ENCODE measurements at regions not wholly inside any gene's neighbourhood (a gene's known extent, or its start where the extent isn't known, plus 50 kb on each side); places are given as distances from the start of the nearest gene placed in this dataset.
A peak's percentile ranks its signal among the peaks of the same experiment; 100 is the strongest.

DNA sequence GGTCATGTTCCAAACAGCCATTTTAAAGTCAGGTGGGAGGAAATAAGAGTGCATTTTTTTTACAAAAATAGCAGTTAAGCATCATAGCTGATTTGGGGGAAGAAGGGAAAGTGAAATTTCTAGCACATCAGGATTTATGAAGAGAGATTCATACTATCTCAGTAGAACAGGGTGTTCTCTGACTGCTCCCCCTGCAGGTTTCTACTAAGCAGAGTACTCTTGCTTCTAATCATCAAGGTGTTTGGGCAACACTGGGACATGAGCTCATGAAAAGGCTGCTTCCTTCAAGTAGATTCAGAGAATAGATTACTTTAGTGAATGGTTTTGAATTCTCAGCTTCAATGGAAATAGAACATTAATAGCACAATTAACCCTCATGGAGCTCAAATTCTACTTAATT is 591.4 kb upstream of the PCDH10 start:
- H3K27ac ChIP-seq (ENCODE audit: low read depth in 1 of 2, low read length in 1 of 2) = no peak overlapping the region
- no peaks in the 10 kb centered on the region for H3K9me3 ChIP-seq (ENCODE audit: control insufficient read depth in 4 of 4, insufficient read depth in 3 of 4, low read length in 3 of 4)
- DNase-seq = no peak
- ATAC-seq (ENCODE audit: insufficient read depth, low FRiP score) = no peak
- no peaks in the 10 kb centered on the region for H3K4me1 ChIP-seq (ENCODE audit: control insufficient read depth in 5 of 5, insufficient read depth in 5 of 5, low read length in 5 of 5)
- no peaks in the 10 kb centered on the region for H3K36me3 ChIP-seq (ENCODE audit: control insufficient read depth in 4 of 4, insufficient read depth in 4 of 4, low read length in 4 of 4)
- TF ChIP-seq, protein P1, sequence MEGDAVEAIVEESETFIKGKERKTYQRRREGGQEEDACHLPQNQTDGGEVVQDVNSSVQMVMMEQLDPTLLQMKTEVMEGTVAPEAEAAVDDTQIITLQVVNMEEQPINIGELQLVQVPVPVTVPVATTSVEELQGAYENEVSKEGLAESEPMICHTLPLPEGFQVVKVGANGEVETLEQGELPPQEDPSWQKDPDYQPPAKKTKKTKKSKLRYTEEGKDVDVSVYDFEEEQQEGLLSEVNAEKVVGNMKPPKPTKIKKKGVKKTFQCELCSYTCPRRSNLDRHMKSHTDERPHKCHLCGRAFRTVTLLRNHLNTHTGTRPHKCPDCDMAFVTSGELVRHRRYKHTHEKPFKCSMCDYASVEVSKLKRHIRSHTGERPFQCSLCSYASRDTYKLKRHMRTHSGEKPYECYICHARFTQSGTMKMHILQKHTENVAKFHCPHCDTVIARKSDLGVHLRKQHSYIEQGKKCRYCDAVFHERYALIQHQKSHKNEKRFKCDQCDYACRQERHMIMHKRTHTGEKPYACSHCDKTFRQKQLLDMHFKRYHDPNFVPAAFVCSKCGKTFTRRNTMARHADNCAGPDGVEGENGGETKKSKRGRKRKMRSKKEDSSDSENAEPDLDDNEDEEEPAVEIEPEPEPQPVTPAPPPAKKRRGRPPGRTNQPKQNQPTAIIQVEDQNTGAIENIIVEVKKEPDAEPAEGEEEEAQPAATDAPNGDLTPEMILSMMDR (IDR thresholded peaks at IDR 0.05; ENCODE audit: control extremely low read depth, extremely low read depth) = no peak
- no peak overlapping the region for H3K9ac ChIP-seq (ENCODE audit: insufficient read depth in 1 of 2, low read length in 2 of 2)
- H3K27me3 ChIP-seq (ENCODE audit: control insufficient read depth in 3 of 3, insufficient read depth in 3 of 3, low read length in 2 of 3) = no peaks in the 10 kb centered on the region
- no peak overlapping the region for H3K4me3 ChIP-seq

GRCh38 chr4:132564920-132565319 is 584.2 kb upstream of the PCDH10 start:
- DNase-seq (peak in 1 of 3 donors; percentile 16), ATAC-seq (ENCODE audit: insufficient read depth, low FRiP score) (no peak)

GRCh38 chr4:132565542-132565941 is 583.6 kb upstream of the PCDH10 start:
- peaks cover 0 to 2% (median 0%) of the 10 kb centered on the region in 4 donors for H3K9me3 ChIP-seq (ENCODE audit: control insufficient read depth in 4 of 4, insufficient read depth in 3 of 4, low read length in 3 of 4)
- no peak for DNase-seq
- H3K27me3 ChIP-seq (ENCODE audit: control insufficient read depth in 3 of 3, insufficient read depth in 3 of 3, low read length in 2 of 3) = no peaks in the 10 kb centered on the region
- no peak overlapping the region for H3K9ac ChIP-seq (ENCODE audit: insufficient read depth in 1 of 2, low read length in 2 of 2)
- H3K36me3 ChIP-seq (ENCODE audit: control insufficient read depth in 4 of 4, insufficient read depth in 4 of 4, low read length in 4 of 4) = no peaks in the 10 kb centered on the region
- no peak overlapping the region for H3K27ac ChIP-seq (ENCODE audit: low read depth in 1 of 2, low read length in 1 of 2)
- no peak overlapping the region for H3K4me3 ChIP-seq
- ATAC-seq (ENCODE audit: insufficient read depth, low FRiP score) = no peak
- TF ChIP-seq, protein P1 (IDR thresholded peaks at IDR 0.05; ENCODE audit: control extremely low read depth, extremely low read depth) = no peak
- no peaks in the 10 kb centered on the region for H3K4me1 ChIP-seq (ENCODE audit: control insufficient read depth in 5 of 5, insufficient read depth in 5 of 5, low read length in 5 of 5)
- 83 to 85% methylated on average over 2 of the region's 2 CpGs for WGBS, 2 donors

More at GRCh38 chr4:132564920-132565319, 584.2 kb upstream of the PCDH10 start:
- 76 to 84% methylated on average over 1 of the region's 1 CpG for WGBS, 2 donors
- no peak overlapping the region for H3K9ac ChIP-seq (ENCODE audit: insufficient read depth in 1 of 2, low read length in 2 of 2)
- TF ChIP-seq, protein P1 (IDR thresholded peaks at IDR 0.05; ENCODE audit: control extremely low read depth, extremely low read depth) = no peak
- H3K36me3 ChIP-seq (ENCODE audit: control insufficient read depth in 4 of 4, insufficient read depth in 4 of 4, low read length in 4 of 4) = no peaks in the 10 kb centered on the region
- H3K27me3 ChIP-seq (ENCODE audit: control insufficient read depth in 3 of 3, insufficient read depth in 3 of 3, low read length in 2 of 3) = no peaks in the 10 kb centered on the region
- peaks cover 0 to 2% (median 0%) of the 10 kb centered on the region in 4 donors for H3K9me3 ChIP-seq (ENCODE audit: control insufficient read depth in 4 of 4, insufficient read depth in 3 of 4, low read length in 3 of 4)
- H3K4me3 ChIP-seq = no peak overlapping the region
- H3K4me1 ChIP-seq (ENCODE audit: control insufficient read depth in 5 of 5, insufficient read depth in 5 of 5, low read length in 5 of 5) = no peaks in the 10 kb centered on the region
- H3K27ac ChIP-seq (ENCODE audit: low read depth in 1 of 2, low read length in 1 of 2) = no peak overlapping the region

- TF ChIP-seq, protein P1 (IDR thresholded peaks at IDR 0.05; ENCODE audit: control extremely low read depth, extremely low read depth) = no peak
- Histone ChIP-seq H3K27ac (ENCODE audit: low read depth in 1 of 2, low read length in 1 of 2) (no peak overlapping the region), H3K27me3 (ENCODE audit: control insufficient read depth in 3 of 3, insufficient read depth in 3 of 3, low read length in 2 of 3) (no peaks in the 10 kb centered on the region), H3K36me3 (ENCODE audit: control insufficient read depth in 4 of 4, insufficient read depth in 4 of 4, low read length in 4 of 4) (no peaks in the 10 kb centered on the region), H3K9me3 (ENCODE audit: control insufficient read depth in 4 of 4, insufficient read depth in 3 of 4, low read length in 3 of 4) (no peaks in the 10 kb centered on the region), H3K4me1 (ENCODE audit: control insufficient read depth in 5 of 5, insufficient read depth in 5 of 5, low read length in 5 of 5) (no peaks in the 10 kb centered on the region), H3K9ac (ENCODE audit: insufficient read depth in 1 of 2, low read length in 2 of 2) (no peak overlapping the region), H3K4me3 (no peak overlapping the region)
- no peak for ATAC-seq (ENCODE audit: insufficient read depth, low FRiP score)
- peak in 2 of 3 donors; percentile 28 to 29 for DNase-seq
- WGBS, 2 donors = 46 to 55% methylated on average over 6 of the region's 6 CpGs
Observed at GRCh38 chr4:132572210-132572609, 576.9 kb upstream of the PCDH10 start.
